Panc1 (cell line): ENCODE measurements at regions not wholly inside any gene's neighbourhood (a gene's known extent, or its start where the extent isn't known, plus 50 kb on each side); places are given as distances from the start of the nearest gene placed in this dataset.

Experiments
- ATAC-seq: fragments of 200-7000 bp; cut with Tn5 transposase; 2 replicates; pipeline ENCODE4 v1.9.1; 2020; ENCODE audit warnings: mild to moderate bottlenecking, moderate library complexity
- BruUV-seq: library from RNA; stranded (reverse); fragments of 400-500 nt; replicated peaks from 2 replicates; lab custom pipeline; 2021; lab: Mats Ljungman, UMichigan
- CTCF ChIA-PET: fragments of 300-600 bp; sonication (Branson Sonifier 250); formaldehyde crosslinking; loops from one replicate; lab custom pipeline; 2022; ENCODE audit warnings: antibody characterized with exemption; lab: Charles Lee
- POLR2A ChIA-PET: fragments of 300-600 bp; sonication (Branson Sonifier 250); formaldehyde crosslinking; loops from one replicate; lab custom pipeline; 2022; ENCODE audit warnings: antibody characterized with exemption; lab: Charles Lee
- DNase-seq: peaks from one replicate; pipeline ENCODE4 v3.0.0-alpha.2; 2010; ENCODE audit warnings: low read depth, low spot score
- H3K27ac ChIP-seq: 2 replicates; pipeline ENCODE4 v1.5.1; 2011; ENCODE audit warnings: mild to moderate bottlenecking, low read length, inconsistent platforms
- H3K27me3 ChIP-seq: fragments of 200-500 bp; sonication (Bioruptor generic); 2 replicates; pipeline ENCODE4 v1.6.0; 2014; ENCODE audit warnings: low read length, inconsistent platforms; ENCODE audit not compliant: control insufficient read depth, insufficient read depth
- H3K36me3 ChIP-seq: fragments of 200-500 bp; sonication (Bioruptor generic); 2 replicates; pipeline ENCODE4 v1.5.1; 2014; ENCODE audit warnings: inconsistent platforms, mild to moderate bottlenecking, low read length, moderate library complexity; ENCODE audit not compliant: control insufficient read depth, insufficient read depth
- H3K4me1 ChIP-seq: 2 replicates; pipeline ENCODE4 v1.5.1; 2011; ENCODE audit warnings: inconsistent platforms, mild to moderate bottlenecking, low read length, moderate library complexity; ENCODE audit not compliant: control insufficient read depth, insufficient read depth
- H3K4me3 ChIP-seq, 2 experiments: 2 replicates each; pipeline ENCODE4 v1.5.1; 2011 to 2012; ENCODE audit warnings: low read depth in 2 of 2, low read length in 2 of 2, mild to moderate bottlenecking in 2 of 2, inconsistent platforms in 1 of 2, moderate library complexity in 1 of 2
- H3K9me3 ChIP-seq: fragments of 200-500 bp; sonication (Bioruptor generic); 2 replicates; pipeline ENCODE4 v1.5.1; 2014; ENCODE audit warnings: low read depth, mild to moderate bottlenecking, inconsistent platforms, low read length, moderate library complexity; ENCODE audit not compliant: control insufficient read depth, insufficient read depth
- CTCF ChIP-seq: fragments of 450-650 bp; IDR thresholded peaks from 2 replicates; pipeline ENCODE4 v1.5.1; 2017; ENCODE audit warnings: mild to moderate bottlenecking
- POLR2AphosphoS5 ChIP-seq: IDR thresholded peaks from 2 replicates; pipeline ENCODE4 v1.6.1; 2012; ENCODE audit warnings: mild to moderate bottlenecking, low read depth, low read length, moderate library complexity
- SIN3A ChIP-seq: IDR thresholded peaks from 2 replicates; pipeline ENCODE4 v1.6.1; 2012; ENCODE audit warnings: low read depth, mild to moderate bottlenecking, low read length, moderate library complexity, borderline replicate concordance; ENCODE audit not compliant: insufficient read depth
- TCF7L2 ChIP-seq: IDR thresholded peaks from 2 replicates; pipeline ENCODE4 v1.6.1; 2011; ENCODE audit warnings: mild to moderate bottlenecking, low read depth, low read length, inconsistent platforms
- in situ Hi-C: cut with HindIII; loops from 2 replicates; pipeline ENCODE4 v1.10.0; 2016; ENCODE audit warnings: low sequenced_read_pairs, low pct_unique_long_range_greater_than_20kb
- intact Hi-C: fragments of 100-400 bp; cut with micrococcal nuclease; formaldehyde crosslinking; loops from one replicate; pipeline ENCODE4 v1.10.0; 2022; ENCODE audit not compliant: unreplicated experiment
- TF ChIP-seq, protein P1 (sequence below), 2 experiments: IDR thresholded peaks; 2 replicates each; pipeline ENCODE4 v1.6.1; 2011 to 2012; ENCODE audit warnings: low read depth in 2 of 2, control low read depth in 1 of 2, low read length in 1 of 2, mild to moderate bottlenecking in 1 of 2, moderate library complexity in 1 of 2; ENCODE audit not compliant: insufficient read depth in 1 of 2

GRCh38 chr14:61125041-61125866, 144.2 kb downstream of the SLC38A6 start:
- intact Hi-C loops (no loop called here), in situ Hi-C loops (no loop called here)
- CTCF ChIA-PET, result no interaction called here
- DNase-seq (no peak), ATAC-seq (no peak)
- no peaks in the 10 kb centered on the region for H3K9me3 ChIP-seq
- H3K4me3 ChIP-seq, result no peak overlapping the region
- H3K36me3 ChIP-seq, result no peaks in the 10 kb centered on the region
- H3K27me3 ChIP-seq, result no peaks in the 10 kb centered on the region
- no peak overlapping the region for H3K27ac ChIP-seq
- POLR2A ChIA-PET, result no interaction called here
- no peak for TF ChIP-seq POLR2AphosphoS5
- TF ChIP-seq, protein P1, sequence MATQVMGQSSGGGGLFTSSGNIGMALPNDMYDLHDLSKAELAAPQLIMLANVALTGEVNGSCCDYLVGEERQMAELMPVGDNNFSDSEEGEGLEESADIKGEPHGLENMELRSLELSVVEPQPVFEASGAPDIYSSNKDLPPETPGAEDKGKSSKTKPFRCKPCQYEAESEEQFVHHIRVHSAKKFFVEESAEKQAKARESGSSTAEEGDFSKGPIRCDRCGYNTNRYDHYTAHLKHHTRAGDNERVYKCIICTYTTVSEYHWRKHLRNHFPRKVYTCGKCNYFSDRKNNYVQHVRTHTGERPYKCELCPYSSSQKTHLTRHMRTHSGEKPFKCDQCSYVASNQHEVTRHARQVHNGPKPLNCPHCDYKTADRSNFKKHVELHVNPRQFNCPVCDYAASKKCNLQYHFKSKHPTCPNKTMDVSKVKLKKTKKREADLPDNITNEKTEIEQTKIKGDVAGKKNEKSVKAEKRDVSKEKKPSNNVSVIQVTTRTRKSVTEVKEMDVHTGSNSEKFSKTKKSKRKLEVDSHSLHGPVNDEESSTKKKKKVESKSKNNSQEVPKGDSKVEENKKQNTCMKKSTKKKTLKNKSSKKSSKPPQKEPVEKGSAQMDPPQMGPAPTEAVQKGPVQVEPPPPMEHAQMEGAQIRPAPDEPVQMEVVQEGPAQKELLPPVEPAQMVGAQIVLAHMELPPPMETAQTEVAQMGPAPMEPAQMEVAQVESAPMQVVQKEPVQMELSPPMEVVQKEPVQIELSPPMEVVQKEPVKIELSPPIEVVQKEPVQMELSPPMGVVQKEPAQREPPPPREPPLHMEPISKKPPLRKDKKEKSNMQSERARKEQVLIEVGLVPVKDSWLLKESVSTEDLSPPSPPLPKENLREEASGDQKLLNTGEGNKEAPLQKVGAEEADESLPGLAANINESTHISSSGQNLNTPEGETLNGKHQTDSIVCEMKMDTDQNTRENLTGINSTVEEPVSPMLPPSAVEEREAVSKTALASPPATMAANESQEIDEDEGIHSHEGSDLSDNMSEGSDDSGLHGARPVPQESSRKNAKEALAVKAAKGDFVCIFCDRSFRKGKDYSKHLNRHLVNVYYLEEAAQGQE (IDR thresholded peaks at IDR 0.05; ENCODE audit: insufficient read depth in 1 of 2, low read depth in 2 of 2, low read length in 1 of 2), result no peak
- no peak for TF ChIP-seq TCF7L2
- TF ChIP-seq SIN3A, result no peak
- TF ChIP-seq CTCF, result no peak
- BruUV-seq, result no TSS peak
- H3K4me1 ChIP-seq, result no peaks in the 10 kb centered on the region

DNA sequence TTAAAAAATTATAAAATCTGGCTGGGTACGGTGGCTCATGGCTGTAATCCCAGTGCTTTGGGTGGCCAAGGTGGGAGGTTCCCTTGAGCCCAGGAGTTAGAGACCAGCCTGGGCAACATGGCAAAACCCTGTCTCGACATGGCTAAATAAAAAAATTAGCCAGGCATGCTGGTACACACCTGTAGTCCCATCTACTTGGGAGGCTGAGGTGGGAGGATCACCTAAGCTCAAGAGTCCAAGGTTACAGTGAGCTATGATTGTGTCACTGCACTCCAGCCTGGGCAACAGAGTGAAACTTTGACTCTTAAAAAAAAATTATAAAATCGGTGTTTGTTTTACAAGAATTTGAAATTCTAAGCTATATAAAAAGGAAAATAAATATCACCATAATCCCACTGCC, 141.8 kb downstream of the SLC38A6 start:
- ATAC-seq (no peak), DNase-seq (no peak)
- no peaks in the 10 kb centered on the region for H3K4me1 ChIP-seq
- no peaks in the 10 kb centered on the region for H3K27me3 ChIP-seq
- ChIA-PET POLR2A (no interaction called here), CTCF (no interaction called here)
- H3K9me3 ChIP-seq, result no peaks in the 10 kb centered on the region
- BruUV-seq, result no TSS peak
- TF ChIP-seq, protein P1 (IDR thresholded peaks at IDR 0.05; ENCODE audit: insufficient read depth in 1 of 2, low read depth in 2 of 2, low read length in 1 of 2), result no peak
- TF ChIP-seq POLR2AphosphoS5 (no peak), TCF7L2 (no peak), SIN3A (no peak), CTCF (no peak)
- no peaks in the 10 kb centered on the region for H3K36me3 ChIP-seq
- H3K27ac ChIP-seq, result no peak overlapping the region
- intact Hi-C loops (no loop called here), in situ Hi-C loops (no loop called here)
- H3K4me3 ChIP-seq, result no peak overlapping the region
